T-cell (primary cell): ENCODE measurements at regions not wholly inside any gene's neighbourhood (a gene's known extent, or its start where the extent isn't known, plus 50 kb on each side); places are given as distances from the start of the nearest gene placed in this dataset.

ENCODE experiments used
- ATAC-seq, 4 experiments: fragments of 200-7000 bp in 3 of 4; fragments of 150-1000 bp in 1 of 4; cut with Tn5 transposase; replicated peaks in 1 of 4; 1 replicate in 3 of 4; 2 replicates in 1 of 4; pipeline ENCODE4 v1.10.0; 2021; ENCODE audit warnings: moderate library complexity in 3 of 4, mild to moderate bottlenecking in 2 of 4, moderate number of reproducible peaks in 1 of 4
- CTCF ChIA-PET, 2 donors: fragments of 300-600 bp; sonication (Branson Sonifier 250); formaldehyde crosslinking; loops; one replicate each; lab custom pipeline; 2022; ENCODE audit warnings: antibody characterized with exemption in 2 of 2; lab: Charles Lee
- POLR2A ChIA-PET, 2 donors: fragments of 300-600 bp; sonication (Branson Sonifier 250); formaldehyde crosslinking; loops; one replicate each; lab custom pipeline; 2022; ENCODE audit warnings: antibody characterized with exemption in 2 of 2; lab: Charles Lee
- DNase-seq, 35 experiments: peaks; one replicate each; pipeline versions ENCODE4 v3.0.0 to v3.0.0-alpha.2; 2013 to 2023
- H3K27ac ChIP-seq: one replicate; pipeline ENCODE4 v1.5.1; 2013; ENCODE audit warnings: low read length
- H3K27me3 ChIP-seq, 2 experiments: replicated peaks in 1 of 2; 1 replicate in 1 of 2; 2 replicates in 1 of 2; pipeline versions ENCODE4 v1.6.1 to v1.7.0; 2013; ENCODE audit warnings: low read length in 1 of 2, mixed read lengths in 1 of 2; ENCODE audit not compliant: control insufficient read depth in 2 of 2, insufficient read depth in 2 of 2; ENCODE audit errors: extremely low read depth in 1 of 2
- H3K36me3 ChIP-seq, 2 donors: 1 replicate in 1 of 2; 2 replicates in 1 of 2; pipeline versions ENCODE4 v1.6.1 to v1.7.0; 2013; ENCODE audit warnings: low read length in 1 of 2; ENCODE audit not compliant: control insufficient read depth in 2 of 2, insufficient read depth in 1 of 2; ENCODE audit errors: extremely low read depth in 1 of 2
- H3K4me1 ChIP-seq, 2 experiments: 1 replicate in 1 of 2; 2 replicates in 1 of 2; pipeline versions ENCODE4 v1.6.1 to v1.7.0; 2013; ENCODE audit warnings: low read length in 2 of 2, mixed read lengths in 1 of 2; ENCODE audit not compliant: insufficient read depth in 2 of 2, control insufficient read depth in 1 of 2; ENCODE audit errors: extremely low read depth in 1 of 2
- H3K4me3 ChIP-seq, 2 donors: 1 replicate in 1 of 2; 2 replicates in 1 of 2; pipeline versions ENCODE4 v1.5.1 to v1.7.0; 2013; ENCODE audit warnings: mild to moderate bottlenecking in 2 of 2, low read length in 1 of 2, moderate library complexity in 1 of 2; ENCODE audit not compliant: control insufficient read depth in 1 of 2; ENCODE audit errors: extremely low read depth in 1 of 2
- H3K9me3 ChIP-seq: 2 replicates; pipeline ENCODE4 v1.7.0; 2013
- H3K27ac Mint-ChIP-seq, 2 donors: one replicate each; pipeline ENCODE4 v1.8.0; 2020 to 2021; ENCODE audit warnings: mild to moderate bottlenecking in 2 of 2, mixed read lengths in 2 of 2
- H3K27me3 Mint-ChIP-seq, 2 donors: one replicate each; pipeline ENCODE4 v1.8.0; 2021 to 2022; ENCODE audit warnings: mixed read lengths in 2 of 2
- H3K36me3 Mint-ChIP-seq: one replicate; pipeline ENCODE4 v1.8.0; 2021; ENCODE audit warnings: mixed read lengths
- H3K4me1 Mint-ChIP-seq, 3 donors: one replicate each; pipeline ENCODE4 v1.8.0; 2020 to 2022; ENCODE audit warnings: mixed read lengths in 3 of 3, mild to moderate bottlenecking in 1 of 3
- H3K4me3 Mint-ChIP-seq, 3 donors: one replicate each; pipeline ENCODE4 v1.8.0; 2020 to 2022; ENCODE audit warnings: mild to moderate bottlenecking in 3 of 3, mixed read lengths in 3 of 3, moderate library complexity in 3 of 3
- H3K9me3 Mint-ChIP-seq, 3 donors: one replicate each; pipeline ENCODE4 v1.8.0; 2020 to 2022; ENCODE audit warnings: mixed read lengths in 3 of 3
- WGBS: methylation state at CpG from one replicate; pipeline ENCODE4 v1.1.5; 2013; ENCODE audit warnings: missing lambda C conversion rate; ENCODE audit not compliant: insufficient coverage; 5-methylcytosine and 5-hydroxymethylcytosine counted together

DNA sequence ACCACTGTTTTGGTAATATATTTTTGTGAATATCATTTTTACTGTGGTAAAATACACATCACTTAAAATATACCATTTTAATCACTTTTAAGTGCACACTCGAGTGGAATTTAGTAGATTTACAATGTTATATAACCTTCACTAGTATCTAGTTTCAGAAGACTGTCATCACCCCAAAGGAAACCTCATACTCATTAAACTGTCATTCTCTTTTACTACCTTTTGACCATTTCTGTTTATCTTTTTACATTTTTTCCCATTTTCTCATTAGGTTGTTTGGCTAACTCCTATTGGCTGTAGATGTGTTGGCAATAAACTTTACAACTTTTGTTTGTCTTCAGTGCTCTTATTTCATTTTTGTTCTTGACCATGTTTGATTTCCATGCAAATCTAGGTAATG lies 1168.3 kb upstream of the PCDH7 start:
- no CpG with 5 or more reads among the region's 1 CpG for WGBS
- peaks cover 2% of the 10 kb centered on the region for H3K9me3 ChIP-seq
- H3K36me3 ChIP-seq, result no peaks in the 10 kb centered on the region
- H3K27me3 ChIP-seq, result no peaks in the 10 kb centered on the region
- H3K9me3 Mint-ChIP-seq, result peaks cover 6 to 21% (median 16%) of the 10 kb centered on the region in 3 donors
- H3K27me3 Mint-ChIP-seq, result no peaks in the 10 kb centered on the region
- H3K4me1 Mint-ChIP-seq, result no peaks in the 10 kb centered on the region
- H3K4me1 ChIP-seq, result no peaks in the 10 kb centered on the region
- DNase-seq (no peak), ATAC-seq (no peak)
- H3K27ac ChIP-seq, result no peak overlapping the region
- H3K36me3 Mint-ChIP-seq, result no peaks in the 10 kb centered on the region
- no peak overlapping the region for H3K27ac Mint-ChIP-seq
- CTCF ChIA-PET, result no interaction called here
- POLR2A ChIA-PET, result no interaction called here
- H3K4me3 ChIP-seq, result no peak overlapping the region
- H3K4me3 Mint-ChIP-seq, result no peak overlapping the region

DNA sequence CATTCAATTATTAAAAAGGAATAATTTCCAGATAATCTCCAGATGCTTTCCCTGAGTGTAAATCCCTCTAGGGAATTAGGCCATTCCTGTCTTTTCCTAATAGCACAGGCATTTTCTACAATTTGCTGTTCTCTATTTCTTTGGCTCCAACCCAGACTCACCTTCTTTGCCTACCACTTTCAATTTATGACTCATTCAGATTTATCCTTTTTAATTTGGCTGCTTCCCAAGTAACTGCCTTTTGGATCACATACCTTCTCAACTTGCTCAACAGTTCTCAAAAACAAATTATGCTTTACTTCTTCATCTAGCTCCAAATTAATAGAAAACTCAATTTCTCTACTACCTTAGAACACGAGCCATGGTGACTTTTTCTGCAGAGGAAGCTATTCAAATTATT lies 1166.3 kb upstream of the PCDH7 start:
- Mint-ChIP-seq H3K27ac (no peak overlapping the region), H3K36me3 (no peaks in the 10 kb centered on the region), H3K4me1 (no peaks in the 10 kb centered on the region), H3K27me3 (no peaks in the 10 kb centered on the region), H3K4me3 (no peak overlapping the region), H3K9me3 (peaks cover 5 to 27% (median 13%) of the 10 kb centered on the region in 3 donors)
- Histone ChIP-seq H3K4me1 (no peaks in the 10 kb centered on the region), H3K4me3 (no peak overlapping the region), H3K9me3 (peaks cover 2% of the 10 kb centered on the region), H3K27ac (no peak overlapping the region), H3K27me3 (no peaks in the 10 kb centered on the region), H3K36me3 (no peaks in the 10 kb centered on the region)
- ATAC-seq, result no peak
- ChIA-PET CTCF (no interaction called here), POLR2A (interaction anchor here in 1 of 2 donors (0.7 kb wide), 1 partner anchor 21 kb away, joined by 4 read pairs; no protein-coding TSS in a partner anchor)
- no CpG with 5 or more reads among the region's 1 CpG for WGBS
- DNase-seq, result no peak

DNA sequence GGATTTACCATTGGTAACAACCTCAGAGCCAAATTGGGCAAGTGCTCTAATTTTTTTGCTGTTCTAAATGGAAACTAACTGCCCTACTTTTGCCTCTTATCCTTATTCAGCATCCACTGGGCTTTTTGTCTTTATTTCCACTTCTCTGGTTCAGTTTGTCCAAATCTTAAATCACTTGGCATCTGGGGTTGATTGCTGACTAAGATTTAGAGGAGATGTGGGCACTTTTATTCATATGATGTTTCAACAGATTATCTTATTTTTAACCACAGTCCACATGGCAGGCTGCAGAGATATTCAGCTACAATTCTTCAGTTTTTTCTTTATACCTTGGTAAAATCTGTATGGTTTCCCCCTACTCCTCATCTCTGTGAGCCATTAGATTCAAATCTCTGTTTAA lies 1161.4 kb upstream of the PCDH7 start:
- H3K27ac Mint-ChIP-seq, result no peak overlapping the region
- POLR2A ChIA-PET, result no interaction called here
- peaks cover 10 to 29% (median 14%) of the 10 kb centered on the region in 3 donors for H3K9me3 Mint-ChIP-seq
- Histone ChIP-seq H3K4me3 (no peak overlapping the region), H3K27ac (no peak overlapping the region), H3K4me1 (no peaks in the 10 kb centered on the region), H3K9me3 (peaks cover 2% of the 10 kb centered on the region), H3K36me3 (no peaks in the 10 kb centered on the region), H3K27me3 (no peaks in the 10 kb centered on the region)
- CTCF ChIA-PET, result no interaction called here
- no peak overlapping the region for H3K4me3 Mint-ChIP-seq
- ATAC-seq (no peak), DNase-seq (no peak)
- no peaks in the 10 kb centered on the region for H3K36me3 Mint-ChIP-seq
- H3K27me3 Mint-ChIP-seq, result no peaks in the 10 kb centered on the region
- no peaks in the 10 kb centered on the region for H3K4me1 Mint-ChIP-seq

DNA sequence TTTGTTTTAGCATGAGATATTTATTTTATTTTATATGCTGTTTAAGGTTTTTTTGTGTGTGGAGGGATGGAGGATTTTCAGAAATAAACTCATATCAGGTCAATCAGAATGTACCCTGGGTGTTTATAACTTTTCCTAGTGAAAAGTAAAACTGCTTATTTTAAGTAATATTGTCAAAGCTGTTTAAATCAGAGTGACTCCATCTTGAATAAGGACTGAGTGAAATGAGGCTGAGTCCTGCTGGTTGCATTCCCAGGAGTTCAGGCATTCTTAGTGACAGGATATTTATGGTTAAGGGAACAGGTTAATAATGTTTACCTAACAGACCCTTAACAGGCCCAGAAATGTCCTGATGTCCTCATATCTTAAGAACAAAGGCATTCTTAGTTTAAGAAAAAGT lies 1160.9 kb upstream of the PCDH7 start:
- Mint-ChIP-seq H3K27me3 (no peaks in the 10 kb centered on the region), H3K27ac (no peak overlapping the region), H3K9me3 (peaks cover 10 to 29% (median 16%) of the 10 kb centered on the region in 3 donors), H3K4me3 (no peak overlapping the region), H3K36me3 (no peaks in the 10 kb centered on the region), H3K4me1 (no peaks in the 10 kb centered on the region)
- Histone ChIP-seq H3K27me3 (no peaks in the 10 kb centered on the region), H3K27ac (no peak overlapping the region), H3K4me3 (no peak overlapping the region), H3K36me3 (no peaks in the 10 kb centered on the region), H3K4me1 (no peaks in the 10 kb centered on the region), H3K9me3 (no peaks in the 10 kb centered on the region)
- no peak for DNase-seq
- CTCF ChIA-PET, result no interaction called here
- POLR2A ChIA-PET, result no interaction called here
- no peak for ATAC-seq

DNA sequence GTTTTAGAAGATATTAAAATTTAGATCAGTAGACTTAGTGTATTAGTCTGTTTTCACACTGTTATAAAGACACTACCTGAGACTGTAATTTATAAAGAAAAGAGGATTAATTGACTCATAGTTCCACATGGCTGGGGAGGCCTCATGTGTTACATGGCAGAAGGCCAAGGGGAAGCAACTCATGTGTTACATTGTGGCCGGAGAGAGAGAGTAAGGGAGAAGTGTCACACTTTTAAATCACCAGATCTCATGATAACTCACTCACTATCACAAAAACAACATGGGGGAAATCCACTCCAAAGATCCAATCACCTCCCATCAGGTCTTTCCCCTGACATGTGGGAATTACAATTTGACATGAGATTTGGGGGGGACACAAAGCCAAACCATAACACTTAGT lies 1159.7 kb upstream of the PCDH7 start:
- no peak for ATAC-seq
- no peak overlapping the region for H3K4me3 Mint-ChIP-seq
- no peaks in the 10 kb centered on the region for H3K36me3 ChIP-seq
- peaks cover 10 to 26% (median 22%) of the 10 kb centered on the region in 3 donors for H3K9me3 Mint-ChIP-seq
- H3K36me3 Mint-ChIP-seq, result no peaks in the 10 kb centered on the region
- no peaks in the 10 kb centered on the region for H3K27me3 Mint-ChIP-seq
- ChIA-PET POLR2A (no interaction called here), CTCF (no interaction called here)
- H3K27ac ChIP-seq, result no peak overlapping the region
- no CpG with 5 or more reads among the region's 1 CpG for WGBS
- H3K4me3 ChIP-seq, result no peak overlapping the region
- no peaks in the 10 kb centered on the region for H3K9me3 ChIP-seq
- DNase-seq, result no peak
- H3K27ac Mint-ChIP-seq, result no peak overlapping the region
- H3K4me1 Mint-ChIP-seq, result no peaks in the 10 kb centered on the region
- H3K4me1 ChIP-seq, result no peaks in the 10 kb centered on the region
- no peaks in the 10 kb centered on the region for H3K27me3 ChIP-seq

DNA sequence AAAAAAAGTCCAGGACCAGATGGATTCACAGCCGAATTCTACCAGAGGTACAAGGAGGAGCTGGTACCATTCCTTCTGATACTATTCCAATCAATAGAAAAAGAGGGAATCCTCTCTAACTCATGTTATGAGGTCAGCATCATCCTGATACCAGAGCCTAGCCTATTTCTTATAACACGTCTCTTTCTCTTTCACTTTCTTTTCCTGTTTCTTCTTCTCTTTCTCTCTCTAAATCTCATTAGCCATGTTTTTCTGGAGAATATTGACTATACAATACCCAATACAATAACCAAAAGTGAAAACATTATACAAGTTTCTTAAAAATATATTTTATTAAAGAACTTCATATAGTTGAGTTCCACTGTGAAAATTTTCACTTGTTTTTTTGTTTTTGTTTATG lies 1154.9 kb upstream of the PCDH7 start:
- ATAC-seq, result no peak
- H3K27ac Mint-ChIP-seq, result no peak overlapping the region
- ChIA-PET POLR2A (no interaction called here), CTCF (no interaction called here)
- no peak overlapping the region for H3K27ac ChIP-seq
- peaks cover 5 to 17% (median 10%) of the 10 kb centered on the region in 3 donors for H3K9me3 Mint-ChIP-seq
- H3K27me3 Mint-ChIP-seq, result no peaks in the 10 kb centered on the region
- H3K36me3 ChIP-seq, result no peaks in the 10 kb centered on the region
- no peaks in the 10 kb centered on the region for H3K9me3 ChIP-seq
- DNase-seq, result no peak
- no peaks in the 10 kb centered on the region for H3K4me1 Mint-ChIP-seq
- no peaks in the 10 kb centered on the region for H3K4me1 ChIP-seq
- H3K36me3 Mint-ChIP-seq, result no peaks in the 10 kb centered on the region
- no CpG with 5 or more reads among the region's 2 CpGs for WGBS
- no peaks in the 10 kb centered on the region for H3K27me3 ChIP-seq
- H3K4me3 ChIP-seq, result no peak overlapping the region
- H3K4me3 Mint-ChIP-seq, result no peak overlapping the region

DNA sequence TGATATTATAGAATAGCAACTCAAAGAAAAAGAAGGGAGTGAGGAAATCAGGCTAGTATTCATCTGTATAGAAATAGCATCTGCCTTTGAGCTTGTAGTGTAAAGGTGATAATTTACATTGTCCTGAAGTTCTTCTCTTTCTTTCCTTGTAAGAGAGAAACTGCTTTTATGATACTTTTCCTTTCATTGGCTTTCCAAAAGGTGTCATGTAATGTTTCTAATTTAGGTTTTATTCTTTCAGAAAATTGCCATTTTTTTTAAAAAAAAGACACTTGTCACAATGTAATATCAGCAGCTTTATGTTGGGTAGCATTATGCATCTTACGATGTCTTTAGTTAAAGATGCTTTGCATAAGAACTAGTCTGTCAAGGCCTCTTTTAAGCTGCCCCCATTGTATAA lies 1153.8 kb upstream of the PCDH7 start:
- H3K4me3 Mint-ChIP-seq, result no peak overlapping the region
- no CpG with 5 or more reads among the region's 1 CpG for WGBS
- ChIA-PET POLR2A (no interaction called here), CTCF (no interaction called here)
- no peak for ATAC-seq
- H3K27me3 Mint-ChIP-seq, result no peaks in the 10 kb centered on the region
- H3K4me1 Mint-ChIP-seq, result no peaks in the 10 kb centered on the region
- peaks cover 3 to 14% (median 14%) of the 10 kb centered on the region in 3 donors for H3K9me3 Mint-ChIP-seq
- H3K27me3 ChIP-seq, result no peaks in the 10 kb centered on the region
- no peak overlapping the region for H3K27ac Mint-ChIP-seq
- H3K4me3 ChIP-seq, result no peak overlapping the region
- no peaks in the 10 kb centered on the region for H3K4me1 ChIP-seq
- H3K9me3 ChIP-seq, result no peaks in the 10 kb centered on the region
- no peak for DNase-seq
- H3K36me3 Mint-ChIP-seq, result no peaks in the 10 kb centered on the region
- no peaks in the 10 kb centered on the region for H3K36me3 ChIP-seq
- no peak overlapping the region for H3K27ac ChIP-seq
